C4-2B (cell line): ENCODE measurements at regions not wholly inside any gene's neighbourhood (a gene's known extent, or its start where the extent isn't known, plus 50 kb on each side); places are given as distances from the start of the nearest gene placed in this dataset.
"Not testable (repeated sequence)": the region's sequence is repeated elsewhere in the genome, so short reads cannot be mapped to it uniquely, and the experiment has no call there.

Experiments used
- H3K27ac ChIP-seq: fragments of 450-650 bp; 2 replicates; pipeline ENCODE4 v1.5.1; 2017
- ZFX ChIP-seq: fragments of 450-650 bp; IDR thresholded peaks from 2 replicates; pipeline ENCODE4 v1.6.1; 2017
- TF ChIP-seq, protein P1 (sequence below): fragments of 450-650 bp; conservative IDR thresholded peaks from 2 replicates; pipeline ENCODE4 v1.5.1; 2017; ENCODE audit warnings: mild to moderate bottlenecking

DNA sequence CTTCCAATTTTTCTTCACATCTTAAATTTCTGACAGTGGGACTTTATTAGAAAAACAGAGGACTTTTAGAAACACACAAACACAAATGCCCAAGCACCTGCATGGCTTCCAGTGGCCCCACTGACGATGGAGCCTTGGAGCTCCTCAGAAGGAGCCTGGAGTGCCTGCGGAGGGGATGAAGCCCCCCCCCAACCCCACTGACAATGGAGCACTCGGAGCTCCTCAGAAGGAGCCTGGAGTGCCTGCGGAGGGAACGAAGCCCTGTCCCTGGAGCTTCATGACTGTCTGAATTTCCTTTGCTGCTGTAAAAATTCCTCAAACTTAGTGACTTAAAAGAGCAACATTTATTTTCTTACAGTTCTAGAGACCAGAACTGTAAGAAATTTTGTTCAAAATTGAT, 80.1 kb upstream of the VRK1 start:
- TF ChIP-seq, protein P1, sequence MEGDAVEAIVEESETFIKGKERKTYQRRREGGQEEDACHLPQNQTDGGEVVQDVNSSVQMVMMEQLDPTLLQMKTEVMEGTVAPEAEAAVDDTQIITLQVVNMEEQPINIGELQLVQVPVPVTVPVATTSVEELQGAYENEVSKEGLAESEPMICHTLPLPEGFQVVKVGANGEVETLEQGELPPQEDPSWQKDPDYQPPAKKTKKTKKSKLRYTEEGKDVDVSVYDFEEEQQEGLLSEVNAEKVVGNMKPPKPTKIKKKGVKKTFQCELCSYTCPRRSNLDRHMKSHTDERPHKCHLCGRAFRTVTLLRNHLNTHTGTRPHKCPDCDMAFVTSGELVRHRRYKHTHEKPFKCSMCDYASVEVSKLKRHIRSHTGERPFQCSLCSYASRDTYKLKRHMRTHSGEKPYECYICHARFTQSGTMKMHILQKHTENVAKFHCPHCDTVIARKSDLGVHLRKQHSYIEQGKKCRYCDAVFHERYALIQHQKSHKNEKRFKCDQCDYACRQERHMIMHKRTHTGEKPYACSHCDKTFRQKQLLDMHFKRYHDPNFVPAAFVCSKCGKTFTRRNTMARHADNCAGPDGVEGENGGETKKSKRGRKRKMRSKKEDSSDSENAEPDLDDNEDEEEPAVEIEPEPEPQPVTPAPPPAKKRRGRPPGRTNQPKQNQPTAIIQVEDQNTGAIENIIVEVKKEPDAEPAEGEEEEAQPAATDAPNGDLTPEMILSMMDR = no peak
- TF ChIP-seq ZFX = no peak

DNA sequence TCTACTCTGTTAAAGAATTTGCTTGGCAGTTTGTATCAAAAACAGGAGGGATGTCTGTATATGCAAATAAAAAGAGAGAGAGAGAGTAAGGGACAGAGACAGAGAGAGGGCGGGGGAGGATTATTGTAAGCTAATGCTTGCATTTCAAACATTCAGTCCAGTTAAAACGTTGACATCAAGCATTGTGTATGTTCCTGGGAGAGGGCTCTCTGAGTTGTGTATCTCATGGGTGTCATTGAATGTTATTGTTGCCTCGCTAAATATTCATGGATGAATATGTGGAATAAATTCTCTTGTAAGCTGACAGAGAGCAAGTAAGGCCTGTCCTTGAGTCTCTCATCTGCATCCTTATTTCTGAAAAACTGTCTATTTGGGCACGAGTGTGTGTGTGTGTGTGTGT, 78.8 kb upstream of the VRK1 start:
- TF ChIP-seq, protein P1 = no peak
- TF ChIP-seq ZFX = no peak
- no peak overlapping the region for H3K27ac ChIP-seq

More for the DNA sequence above, 80.1 kb upstream of the VRK1 start:
- H3K27ac ChIP-seq = no peak overlapping the region

DNA sequence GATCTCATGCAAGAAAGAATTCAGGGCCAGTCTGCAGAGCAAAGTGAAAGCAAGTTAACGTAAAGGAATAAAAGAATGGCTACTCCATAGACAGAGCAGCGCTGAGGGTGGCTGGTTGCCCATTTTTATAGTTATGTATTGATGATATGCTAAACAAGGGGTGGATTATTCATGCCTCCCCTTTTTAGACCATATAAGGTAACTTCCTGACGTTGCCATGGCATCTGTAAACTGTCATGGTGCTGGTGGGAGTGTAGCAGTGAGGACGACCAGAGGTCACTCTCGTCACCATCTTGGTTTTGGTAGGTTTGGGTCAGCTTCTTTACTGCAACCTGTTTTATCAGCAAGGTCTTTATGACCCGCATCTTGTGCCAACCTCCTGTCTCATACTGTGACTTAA, 76.5 kb upstream of the VRK1 start:
- not testable (repeated sequence) for H3K27ac ChIP-seq

DNA sequence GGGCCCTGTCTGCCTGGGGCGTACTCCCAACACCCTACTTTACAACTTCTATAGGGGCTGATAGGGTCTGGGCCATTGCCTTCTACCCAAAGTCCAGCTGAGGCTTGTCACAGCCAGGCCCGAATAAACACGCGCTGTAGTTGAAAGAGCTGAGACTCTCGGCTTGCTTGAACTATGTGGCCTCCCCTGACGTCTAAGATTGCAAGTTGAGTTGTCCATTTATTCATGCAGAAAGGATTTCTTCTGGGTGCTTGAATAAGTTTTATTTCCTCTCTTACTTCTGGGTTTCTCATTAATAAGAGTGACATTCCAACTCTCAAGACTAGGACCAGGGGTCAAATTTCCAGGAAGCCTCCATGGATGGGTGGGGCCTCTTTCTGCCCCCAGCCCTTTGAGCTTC, 74.4 kb upstream of the VRK1 start:
- H3K27ac ChIP-seq = no peak overlapping the region
- TF ChIP-seq ZFX = no peak
- TF ChIP-seq, protein P1 = no peak

DNA sequence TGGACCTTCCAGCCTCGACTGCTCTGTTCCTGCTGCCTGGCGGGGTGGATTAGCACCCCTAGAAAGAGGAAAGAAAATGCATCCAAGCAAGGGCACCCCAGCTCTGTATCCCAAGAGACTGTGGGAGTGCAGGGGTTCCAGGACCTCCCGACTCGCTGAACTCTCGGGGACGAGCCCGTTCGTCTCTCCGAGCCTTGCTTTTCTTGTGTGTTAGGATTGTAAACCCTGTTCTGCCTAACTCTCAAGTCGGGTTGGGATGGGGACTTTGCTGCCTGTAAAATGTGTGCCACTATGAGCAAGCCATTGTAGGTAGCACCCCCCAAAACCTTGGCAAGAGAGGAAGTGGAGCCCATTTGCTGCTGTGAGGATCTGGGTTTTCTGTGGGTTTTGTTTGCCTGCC, 73.2 kb upstream of the VRK1 start:
- TF ChIP-seq, protein P1 = no peak
- TF ChIP-seq ZFX = no peak
- H3K27ac ChIP-seq = no peak overlapping the region

DNA sequence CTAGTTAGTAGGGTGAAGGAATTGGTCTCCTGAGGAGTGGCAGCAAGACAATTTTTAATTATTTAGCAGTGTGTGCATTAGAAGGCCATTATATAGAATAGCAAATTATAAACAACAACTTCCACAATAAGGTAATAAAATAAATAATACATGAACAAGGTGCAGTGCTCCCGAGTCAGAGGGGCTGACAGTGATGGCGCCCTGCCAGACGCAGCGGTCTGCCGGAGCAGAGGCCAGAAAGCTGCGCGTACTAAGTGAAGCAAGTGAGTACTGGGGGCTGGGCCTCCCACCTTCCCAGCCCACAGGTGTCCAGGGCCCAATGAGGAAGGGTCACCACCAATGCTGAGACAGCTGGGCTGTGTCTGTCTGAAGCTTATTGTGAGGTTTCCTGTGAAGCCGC, 72.0 kb upstream of the VRK1 start:
- no peak for TF ChIP-seq ZFX
- TF ChIP-seq, protein P1 = no peak

DNA sequence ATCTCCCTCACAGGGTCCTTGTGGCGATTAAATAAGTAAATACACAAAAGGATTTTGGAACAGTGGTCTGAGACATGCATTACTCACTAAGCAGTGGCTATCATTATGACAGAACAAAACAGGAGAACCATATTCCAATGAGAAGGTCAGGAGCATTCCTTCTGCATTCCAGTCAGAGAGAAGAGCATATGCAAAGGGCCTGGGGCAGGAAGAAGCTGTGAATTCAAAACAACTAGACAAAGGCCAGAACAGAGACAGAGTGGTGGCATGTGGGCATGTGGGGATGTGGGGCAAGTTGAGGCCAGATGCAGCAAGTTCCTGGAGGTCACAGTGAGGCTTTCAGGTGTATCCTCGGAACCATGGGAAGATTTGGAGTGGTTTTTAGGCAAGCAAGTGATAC, 70.1 kb upstream of the VRK1 start:
- no peak overlapping the region for H3K27ac ChIP-seq
- TF ChIP-seq, protein P1 = no peak
- TF ChIP-seq ZFX = no peak

More for the DNA sequence above, 72.0 kb upstream of the VRK1 start:
- H3K27ac ChIP-seq = no peak overlapping the region

DNA sequence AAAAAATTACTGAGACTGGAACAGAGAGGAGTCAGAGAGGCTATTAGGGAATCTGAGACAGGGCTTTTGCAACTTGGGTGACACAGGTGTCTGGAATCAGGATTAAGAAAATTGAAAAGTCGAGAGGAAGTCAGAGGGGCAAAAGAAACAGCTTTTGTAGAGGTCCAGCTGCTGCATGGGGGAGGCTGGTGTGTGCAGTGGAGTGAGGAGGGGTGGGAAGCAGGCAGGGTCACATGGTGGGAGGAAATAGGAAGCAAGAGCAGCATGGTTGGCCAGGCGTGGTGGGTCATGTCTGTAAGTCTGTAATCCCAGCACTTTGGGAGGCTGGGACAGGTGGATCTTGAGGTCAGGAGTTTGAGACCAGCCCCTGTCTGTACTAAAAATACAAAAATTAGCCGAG, 69.7 kb upstream of the VRK1 start:
- TF ChIP-seq ZFX = no peak
- TF ChIP-seq, protein P1 = no peak
- no peak overlapping the region for H3K27ac ChIP-seq
